ENCODE measurements at regions not wholly inside any gene's neighbourhood (a gene's known extent, or its start where the extent isn't known, plus 50 kb on each side); places are given as distances from the start of the nearest gene placed in this dataset.

- Mint-ChIP-seq H3K4me3 (no peak overlapping the region), H3K27ac (no peak overlapping the region), H3K9me3 (peaks cover 5% of the 10 kb centered on the region), H3K4me1 (no peaks in the 10 kb centered on the region), H3K36me3 (ENCODE audit: low read depth) (no peaks in the 10 kb centered on the region), H3K27me3 (ENCODE audit: insufficient read depth) (peaks cover 12% of the 10 kb centered on the region)
- Histone ChIP-seq H3K36me3 (ENCODE audit: control insufficient read depth, insufficient read depth, low read length) (no peaks in the 10 kb centered on the region), H3K27ac (ENCODE audit: low read depth, low read length) (peak overlapping the region; percentile 21), H3K9me3 (ENCODE audit: control insufficient read depth, low read length) (no peaks in the 10 kb centered on the region), H3K9ac (ENCODE audit: extremely low read depth, low read length, poor library complexity, severe bottlenecking) (no peak overlapping the region), H3K4me3 (ENCODE audit: low read length) (no peak overlapping the region), H3K27me3 (ENCODE audit: control insufficient read depth, insufficient read depth, low read length, poor library complexity, severe bottlenecking) (peaks cover 16% of the 10 kb centered on the region), H3K4me1 (ENCODE audit: control insufficient read depth, insufficient read depth, low read length) (no peaks in the 10 kb centered on the region)
- no peak for TF ChIP-seq CTCF (conservative IDR thresholded peaks at IDR 0.05)
- no peak for DNase-seq
- WGBS, 2 experiments (ENCODE audit: insufficient coverage in 1 of 2, insufficient read length in 1 of 2): 78% methylated on average over 11 to 16 of the region's 16 CpGs
Measured at GRCh38 chr15:45743426-45744235, 108.8 kb downstream of the SQOR start.

GRCh38 chr15:45744236-45744589, 109.4 kb downstream of the SQOR start:
- Mint-ChIP-seq H3K4me1 (no peaks in the 10 kb centered on the region), H3K27ac (no peak overlapping the region), H3K36me3 (ENCODE audit: low read depth) (no peaks in the 10 kb centered on the region), H3K4me3 (no peak overlapping the region), H3K9me3 (peaks cover 5% of the 10 kb centered on the region), H3K27me3 (ENCODE audit: insufficient read depth) (peaks cover 12% of the 10 kb centered on the region)
- Histone ChIP-seq H3K9me3 (ENCODE audit: control insufficient read depth, low read length) (no peaks in the 10 kb centered on the region), H3K4me3 (ENCODE audit: low read length) (no peak overlapping the region), H3K9ac (ENCODE audit: extremely low read depth, low read length, poor library complexity, severe bottlenecking) (no peak overlapping the region), H3K27me3 (ENCODE audit: control insufficient read depth, insufficient read depth, low read length, poor library complexity, severe bottlenecking) (peaks cover 11% of the 10 kb centered on the region), H3K4me1 (ENCODE audit: control insufficient read depth, insufficient read depth, low read length) (no peaks in the 10 kb centered on the region), H3K36me3 (ENCODE audit: control insufficient read depth, insufficient read depth, low read length) (no peaks in the 10 kb centered on the region), H3K27ac (ENCODE audit: low read depth, low read length) (no peak overlapping the region)
- WGBS, 2 experiments (ENCODE audit: insufficient coverage in 1 of 2, insufficient read length in 1 of 2): 88 to 94% methylated on average over 2 to 4 of the region's 4 CpGs
- no peak for DNase-seq
- no peak for TF ChIP-seq CTCF (conservative IDR thresholded peaks at IDR 0.05)

- H3K36me3 Mint-ChIP-seq (ENCODE audit: low read depth): no peaks in the 10 kb centered on the region
- no peaks in the 10 kb centered on the region for H3K4me1 Mint-ChIP-seq
- H3K9me3 Mint-ChIP-seq: no peaks in the 10 kb centered on the region
- H3K27me3 Mint-ChIP-seq (ENCODE audit: insufficient read depth): peaks cover 1% of the 10 kb centered on the region
- no peak for DNase-seq
- TF ChIP-seq CTCF (conservative IDR thresholded peaks at IDR 0.05): no peak
- no peak overlapping the region for H3K4me3 Mint-ChIP-seq
- no peak overlapping the region for H3K27ac Mint-ChIP-seq
- H3K4me1 ChIP-seq (ENCODE audit: control insufficient read depth, insufficient read depth, low read length): no peaks in the 10 kb centered on the region
- H3K4me3 ChIP-seq (ENCODE audit: low read length): no peak overlapping the region
- no peaks in the 10 kb centered on the region for H3K27me3 ChIP-seq (ENCODE audit: control insufficient read depth, insufficient read depth, low read length, poor library complexity, severe bottlenecking)
- H3K27ac ChIP-seq (ENCODE audit: low read depth, low read length): no peak overlapping the region
- no peaks in the 10 kb centered on the region for H3K9me3 ChIP-seq (ENCODE audit: control insufficient read depth, low read length)
- H3K9ac ChIP-seq (ENCODE audit: extremely low read depth, low read length, poor library complexity, severe bottlenecking): no peak overlapping the region
- no peaks in the 10 kb centered on the region for H3K36me3 ChIP-seq (ENCODE audit: control insufficient read depth, insufficient read depth, low read length)
- 88 to 100% methylated on average over 3 of the region's 3 CpGs for WGBS, 2 experiments (ENCODE audit: insufficient coverage in 1 of 2, insufficient read length in 1 of 2)
Measured at GRCh38 chr15:45747426-45747825, 112.6 kb downstream of the SQOR start.
